Erythroblast (primary cell): ENCODE measurements at regions not wholly inside any gene's neighbourhood (a gene's known extent, or its start where the extent isn't known, plus 50 kb on each side); places are given as distances from the start of the nearest gene placed in this dataset.

Source experiments
- GATA1 ChIP-seq: IDR thresholded peaks from 2 replicates; pipeline ENCODE4 v1.6.1; 2011; ENCODE audit warnings: low read depth, mild to moderate bottlenecking, control low read depth, low read length, moderate library complexity
- POLR2A ChIP-seq: IDR thresholded peaks from 2 replicates; pipeline ENCODE4 v1.6.1; 2011; ENCODE audit warnings: mild to moderate bottlenecking, low read length

DNA sequence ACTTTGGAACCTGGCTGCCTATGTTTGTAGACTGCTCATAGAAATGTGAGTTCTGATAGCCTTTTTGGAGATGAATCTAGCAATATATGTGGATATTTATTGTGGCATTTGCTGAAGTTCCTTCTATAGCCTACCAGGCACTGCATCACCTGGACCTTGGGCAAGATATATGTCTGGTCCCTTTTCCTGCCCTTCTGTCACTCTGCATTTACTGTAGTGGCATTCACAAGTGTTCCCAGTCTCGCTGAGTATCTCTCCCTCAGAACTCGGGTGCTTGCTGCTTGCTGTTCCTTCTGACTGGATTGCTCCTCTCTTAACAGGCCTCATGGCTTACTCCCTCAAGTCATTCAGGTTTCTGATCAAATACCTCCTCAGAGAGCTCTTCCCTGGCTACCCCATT is 145.0 kb downstream of the UBE2E3 start:
- TF ChIP-seq POLR2A: no peak
- TF ChIP-seq GATA1: no peak
